GM12878 (cell line): ENCODE measurements at regions not wholly inside any gene's neighbourhood (a gene's known extent, or its start where the extent isn't known, plus 50 kb on each side); places are given as distances from the start of the nearest gene placed in this dataset.

Source experiments
- ATAC-seq: fragments of 200-7000 bp; cut with Tn5 transposase; 3 replicates; pipeline ENCODE4 v1.9.1; 2020; ENCODE audit warnings: mild to moderate bottlenecking, moderate library complexity
- BruUV-seq: library from RNA; stranded (reverse); fragments of 400-500 nt; replicated peaks from 2 replicates; lab custom pipeline; 2021; lab: Mats Ljungman, UMichigan
- CTCF ChIA-PET: fragments of 300-600 bp; sonication (Branson Sonifier 250); formaldehyde crosslinking; extraction: SDS; loops from one replicate; lab custom pipeline; 2021; ENCODE audit warnings: inconsistent platforms; lab: Yijun Ruan, JAX
- POLR2A ChIA-PET: fragments of 350-600 bp; formaldehyde crosslinking; extraction: SDS; loops from one replicate; lab custom pipeline; 2021; ENCODE audit warnings: inconsistent platforms; lab: Charles Lee
- RAD21 ChIA-PET: fragments of 300-600 bp; sonication (Branson Sonifier 250); formaldehyde crosslinking; loops from one replicate; lab custom pipeline; 2023; ENCODE audit warnings: antibody characterized with exemption; ENCODE audit not compliant: unreplicated experiment; lab: Charles Lee
- SMC1A ChIA-PET: fragments of 300-600 bp; sonication (Branson Sonifier 250); formaldehyde crosslinking; loops from one replicate; lab custom pipeline; 2023; ENCODE audit not compliant: unreplicated experiment, uncharacterized antibody; lab: Charles Lee
- DNase-seq: peaks from one replicate; pipeline ENCODE4 v3.0.0-alpha.2; 2011; ENCODE audit warnings: low read depth, low spot score
- FAIRE-seq: peaks from 3 replicates; lab custom pipeline; 2011; peaks lifted over from hg19 to GRCh38; lab: Jason Lieb, UNC
- H2AFZ ChIP-seq: 2 replicates; pipeline ENCODE4 v1.6.0; 2011; ENCODE audit warnings: low read depth, low read length, control low read depth; ENCODE audit not compliant: control insufficient read depth
- H3K27ac ChIP-seq: 2 replicates; pipeline ENCODE4 v1.5.1; 2011; ENCODE audit warnings: control low read depth; ENCODE audit not compliant: control insufficient read depth, insufficient read depth
- H3K27me3 ChIP-seq, 2 experiments: replicated peaks in 1 of 2; 2 replicates each; pipeline versions ENCODE4 v1.6.0 to v1.6.1; 2011; ENCODE audit warnings: low read length in 1 of 2; ENCODE audit not compliant: control insufficient read depth in 2 of 2, insufficient read depth in 2 of 2
- H3K36me3 ChIP-seq, 2 experiments: 2 replicates each; pipeline ENCODE4 v1.5.1; 2011; ENCODE audit warnings: low read length in 1 of 2; ENCODE audit not compliant: control insufficient read depth in 2 of 2, insufficient read depth in 2 of 2
- H3K4me1 ChIP-seq: 2 replicates; pipeline ENCODE4 v1.6.1; 2011; ENCODE audit warnings: mild to moderate bottlenecking, low read length, moderate library complexity, mixed read lengths; ENCODE audit not compliant: control insufficient read depth, insufficient read depth
- H3K4me2 ChIP-seq: 2 replicates; pipeline ENCODE4 v1.6.0; 2011; ENCODE audit warnings: control low read depth; ENCODE audit not compliant: control insufficient read depth, insufficient read depth
- H3K4me3 ChIP-seq: fragments of 200-600 bp; sonication (generic); 2 replicates; pipeline ENCODE4 v1.5.1; 2016
- H3K79me2 ChIP-seq: 2 replicates; pipeline ENCODE4 v1.6.0; 2011; ENCODE audit warnings: low read length; ENCODE audit not compliant: control insufficient read depth, insufficient read depth
- H3K9ac ChIP-seq: 2 replicates; pipeline ENCODE4 v1.8.0; 2011; ENCODE audit warnings: low read length, control low read depth, mixed read lengths; ENCODE audit not compliant: control insufficient read depth, insufficient read depth
- H3K9me3 ChIP-seq: replicated peaks from 3 replicates; pipeline ENCODE4 v1.5.1; 2011; ENCODE audit warnings: mild to moderate bottlenecking, low read length; ENCODE audit not compliant: control insufficient read depth, insufficient read depth
- H4K20me1 ChIP-seq: 2 replicates; pipeline ENCODE4 v1.6.0; 2011; ENCODE audit not compliant: control insufficient read depth, insufficient read depth
- BHLHE40 ChIP-seq, 2 experiments: fragments of 450-650 bp in 1 of 2; IDR thresholded peaks; 2 replicates each; pipeline ENCODE4 v1.6.1; 2011 to 2017; ENCODE audit warnings: low read depth in 2 of 2, borderline replicate concordance in 1 of 2, improper control_type of control experiment in 1 of 2, low read length in 1 of 2, mild to moderate bottlenecking in 1 of 2
- CBX5 ChIP-seq: sonication (generic); IDR thresholded peaks from 2 replicates; pipeline ENCODE4 v1.6.1; 2016; ENCODE audit warnings: low read depth, moderate library complexity, mild to moderate bottlenecking, inconsistent platforms
- EGR1 ChIP-seq, 2 experiments: IDR thresholded peaks; 1 replicate in 1 of 2; 2 replicates in 1 of 2; pipeline ENCODE4 v1.6.1; 2011 to 2012; ENCODE audit warnings: low read depth in 2 of 2, low read length in 2 of 2, borderline replicate concordance in 1 of 2, mild to moderate bottlenecking in 1 of 2, moderate library complexity in 1 of 2
- HDAC6 ChIP-seq: fragments of 200-600 bp; sonication (generic); IDR thresholded peaks from one replicate; pipeline ENCODE4 v1.8.0; 2017; ENCODE audit warnings: antibody characterized with exemption; ENCODE audit not compliant: unreplicated experiment
- MYC ChIP-seq: IDR thresholded peaks from 2 replicates; pipeline ENCODE4 v1.6.1; 2011; ENCODE audit warnings: mild to moderate bottlenecking, low read length, moderate library complexity, inconsistent platforms; ENCODE audit not compliant: insufficient read depth, insufficient replicate concordance, insufficient read length, severe bottlenecking
- NR2F1 ChIP-seq: fragments of 450-650 bp; conservative IDR thresholded peaks from 2 replicates; pipeline ENCODE4 v1.6.1; 2017; ENCODE audit warnings: mild to moderate bottlenecking
- PAX5 ChIP-seq: IDR thresholded peaks from 2 replicates; pipeline ENCODE4 v1.6.1; 2011; ENCODE audit warnings: low read depth, low read length, borderline replicate concordance
- POU2F2 ChIP-seq: IDR thresholded peaks from 3 replicates; pipeline ENCODE4 v1.6.1; 2011; ENCODE audit warnings: low read depth, mild to moderate bottlenecking, low read length, borderline replicate concordance
- SIN3A ChIP-seq: IDR thresholded peaks from 2 replicates; pipeline ENCODE4 v1.6.1; 2012; ENCODE audit warnings: low read depth, low read length, improper control_type of control experiment
- SMARCA5 ChIP-seq: fragments of 450-650 bp; IDR thresholded peaks from 2 replicates; pipeline ENCODE4 v1.6.1; 2017; ENCODE audit warnings: mild to moderate bottlenecking
- SP1 ChIP-seq: IDR thresholded peaks from one replicate; pipeline ENCODE4 v1.6.1; 2011; ENCODE audit warnings: low read depth, low read length
- SUPT20H ChIP-seq: IDR thresholded peaks from 2 replicates; pipeline ENCODE4 v1.6.1; 2011; ENCODE audit warnings: low read depth, mild to moderate bottlenecking, low read length, moderate library complexity, borderline replicate concordance; ENCODE audit not compliant: control insufficient read depth
- ZSCAN29 ChIP-seq: fragments of 450-650 bp; IDR thresholded peaks from 2 replicates; pipeline ENCODE4 v1.6.1; 2017; ENCODE audit warnings: mild to moderate bottlenecking, moderate library complexity
- WGBS: methylation state at CpG from one replicate; pipeline ENCODE4 v1.1.6; 2016; ENCODE audit warnings: low lambda C conversion rate; ENCODE audit not compliant: insufficient replicate concordance, insufficient coverage; ENCODE audit errors: missing lambda C conversion rate; 5-methylcytosine and 5-hydroxymethylcytosine counted together
- in situ Hi-C: fragments of 300-500 bp; cut with MboI; formaldehyde crosslinking; loops from 9 replicates; pipeline ENCODE4 v1.14.3; 2018; ENCODE audit warnings: mixed read lengths
- intact Hi-C: fragments of 100-400 bp; cut with micrococcal nuclease; formaldehyde crosslinking; loops from one replicate; pipeline ENCODE4 v1.14.2; 2022; ENCODE audit not compliant: unreplicated experiment
- TF ChIP-seq, protein P1 (sequence below): fragments of 450-650 bp; conservative IDR thresholded peaks from 2 replicates; pipeline ENCODE4 v1.6.1; 2017; ENCODE audit warnings: mild to moderate bottlenecking, moderate library complexity
- TF ChIP-seq, protein P2 (sequence below): fragments of 450-650 bp; IDR thresholded peaks from 2 replicates; pipeline ENCODE4 v1.6.1; 2017; ENCODE audit warnings: low read depth, mild to moderate bottlenecking, moderate library complexity

GRCh38 chr13:54226876-54227275, 1198.3 kb downstream of the OLFM4 start:
- DNase-seq, result no peak
- no peak overlapping the region for H3K4me2 ChIP-seq
- H3K27ac ChIP-seq, result no peak overlapping the region
- RAD21 ChIA-PET, result no interaction called here
- no peak overlapping the region for H3K4me3 ChIP-seq
- CTCF ChIA-PET, result no interaction called here
- FAIRE-seq, result no peak
- in situ Hi-C loops, result no loop called here
- 0% methylated on average over 1 of the region's 1 CpG for WGBS
- no peak overlapping the region for H3K9ac ChIP-seq
- POLR2A ChIA-PET, result no interaction called here
- no peaks in the 10 kb centered on the region for H4K20me1 ChIP-seq
- H3K36me3 ChIP-seq, result no peaks in the 10 kb centered on the region
- H3K4me1 ChIP-seq, result no peaks in the 10 kb centered on the region
- TF ChIP-seq SP1, result no peak
- TF ChIP-seq, protein P1, sequence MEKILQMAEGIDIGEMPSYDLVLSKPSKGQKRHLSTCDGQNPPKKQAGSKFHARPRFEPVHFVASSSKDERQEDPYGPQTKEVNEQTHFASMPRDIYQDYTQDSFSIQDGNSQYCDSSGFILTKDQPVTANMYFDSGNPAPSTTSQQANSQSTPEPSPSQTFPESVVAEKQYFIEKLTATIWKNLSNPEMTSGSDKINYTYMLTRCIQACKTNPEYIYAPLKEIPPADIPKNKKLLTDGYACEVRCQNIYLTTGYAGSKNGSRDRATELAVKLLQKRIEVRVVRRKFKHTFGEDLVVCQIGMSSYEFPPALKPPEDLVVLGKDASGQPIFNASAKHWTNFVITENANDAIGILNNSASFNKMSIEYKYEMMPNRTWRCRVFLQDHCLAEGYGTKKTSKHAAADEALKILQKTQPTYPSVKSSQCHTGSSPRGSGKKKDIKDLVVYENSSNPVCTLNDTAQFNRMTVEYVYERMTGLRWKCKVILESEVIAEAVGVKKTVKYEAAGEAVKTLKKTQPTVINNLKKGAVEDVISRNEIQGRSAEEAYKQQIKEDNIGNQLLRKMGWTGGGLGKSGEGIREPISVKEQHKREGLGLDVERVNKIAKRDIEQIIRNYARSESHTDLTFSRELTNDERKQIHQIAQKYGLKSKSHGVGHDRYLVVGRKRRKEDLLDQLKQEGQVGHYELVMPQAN, result no peak
- H2AFZ ChIP-seq, result no peak overlapping the region
- intact Hi-C loops, result no loop called here
- ATAC-seq, result no peak
- no peaks in the 10 kb centered on the region for H3K9me3 ChIP-seq
- no peaks in the 10 kb centered on the region for H3K27me3 ChIP-seq
- SMC1A ChIA-PET, result no interaction called here
- no peaks in the 10 kb centered on the region for H3K79me2 ChIP-seq
- no TSS peak for BruUV-seq

GRCh38 chr13:54232700-54233099, 1204.1 kb downstream of the OLFM4 start:
- FAIRE-seq (no peak), DNase-seq (no peak), ATAC-seq (no peak)
- no TSS peak for BruUV-seq
- no peaks in the 10 kb centered on the region for H3K36me3 ChIP-seq
- no peak overlapping the region for H3K4me2 ChIP-seq
- no peaks in the 10 kb centered on the region for H3K27me3 ChIP-seq
- no peaks in the 10 kb centered on the region for H3K79me2 ChIP-seq
- H4K20me1 ChIP-seq, result no peaks in the 10 kb centered on the region
- RAD21 ChIA-PET, result no interaction called here
- no peak overlapping the region for H2AFZ ChIP-seq
- 6% methylated on average over 1 of the region's 1 CpG for WGBS
- H3K27ac ChIP-seq, result no peak overlapping the region
- intact Hi-C loops (no loop called here), in situ Hi-C loops (no loop called here)
- POLR2A ChIA-PET, result no interaction called here
- SMC1A ChIA-PET, result no interaction called here
- H3K9ac ChIP-seq, result no peak overlapping the region
- H3K9me3 ChIP-seq, result no peaks in the 10 kb centered on the region
- H3K4me1 ChIP-seq, result no peaks in the 10 kb centered on the region
- CTCF ChIA-PET, result no interaction called here
- H3K4me3 ChIP-seq, result no peak overlapping the region
- no peak for TF ChIP-seq SIN3A
- no peak for TF ChIP-seq EGR1 (IDR thresholded peaks at IDR 0.05; ENCODE audit: borderline replicate concordance in 1 of 2, low read depth in 2 of 2, low read length in 2 of 2)
- TF ChIP-seq HDAC6, result no peak
- TF ChIP-seq BHLHE40 (IDR thresholded peaks at IDR 0.05; ENCODE audit: borderline replicate concordance in 1 of 2, low read depth in 2 of 2, low read length in 1 of 2), result no peak
- no peak for TF ChIP-seq POU2F2
- TF ChIP-seq PAX5, result no peak
- TF ChIP-seq, protein P2, sequence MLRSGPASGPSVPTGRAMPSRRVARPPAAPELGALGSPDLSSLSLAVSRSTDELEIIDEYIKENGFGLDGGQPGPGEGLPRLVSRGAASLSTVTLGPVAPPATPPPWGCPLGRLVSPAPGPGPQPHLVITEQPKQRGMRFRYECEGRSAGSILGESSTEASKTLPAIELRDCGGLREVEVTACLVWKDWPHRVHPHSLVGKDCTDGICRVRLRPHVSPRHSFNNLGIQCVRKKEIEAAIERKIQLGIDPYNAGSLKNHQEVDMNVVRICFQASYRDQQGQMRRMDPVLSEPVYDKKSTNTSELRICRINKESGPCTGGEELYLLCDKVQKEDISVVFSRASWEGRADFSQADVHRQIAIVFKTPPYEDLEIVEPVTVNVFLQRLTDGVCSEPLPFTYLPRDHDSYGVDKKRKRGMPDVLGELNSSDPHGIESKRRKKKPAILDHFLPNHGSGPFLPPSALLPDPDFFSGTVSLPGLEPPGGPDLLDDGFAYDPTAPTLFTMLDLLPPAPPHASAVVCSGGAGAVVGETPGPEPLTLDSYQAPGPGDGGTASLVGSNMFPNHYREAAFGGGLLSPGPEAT, result no peak
- TF ChIP-seq SMARCA5, result no peak
- TF ChIP-seq CBX5, result no peak
- no peak for TF ChIP-seq NR2F1
- no peak for TF ChIP-seq ZSCAN29
- no peak for TF ChIP-seq SUPT20H
- no peak for TF ChIP-seq MYC
